ENCODE measurements at regions not wholly inside any gene's neighbourhood (a gene's known extent, or its start where the extent isn't known, plus 50 kb on each side); places are given as distances from the start of the nearest gene placed in this dataset.

DNA sequence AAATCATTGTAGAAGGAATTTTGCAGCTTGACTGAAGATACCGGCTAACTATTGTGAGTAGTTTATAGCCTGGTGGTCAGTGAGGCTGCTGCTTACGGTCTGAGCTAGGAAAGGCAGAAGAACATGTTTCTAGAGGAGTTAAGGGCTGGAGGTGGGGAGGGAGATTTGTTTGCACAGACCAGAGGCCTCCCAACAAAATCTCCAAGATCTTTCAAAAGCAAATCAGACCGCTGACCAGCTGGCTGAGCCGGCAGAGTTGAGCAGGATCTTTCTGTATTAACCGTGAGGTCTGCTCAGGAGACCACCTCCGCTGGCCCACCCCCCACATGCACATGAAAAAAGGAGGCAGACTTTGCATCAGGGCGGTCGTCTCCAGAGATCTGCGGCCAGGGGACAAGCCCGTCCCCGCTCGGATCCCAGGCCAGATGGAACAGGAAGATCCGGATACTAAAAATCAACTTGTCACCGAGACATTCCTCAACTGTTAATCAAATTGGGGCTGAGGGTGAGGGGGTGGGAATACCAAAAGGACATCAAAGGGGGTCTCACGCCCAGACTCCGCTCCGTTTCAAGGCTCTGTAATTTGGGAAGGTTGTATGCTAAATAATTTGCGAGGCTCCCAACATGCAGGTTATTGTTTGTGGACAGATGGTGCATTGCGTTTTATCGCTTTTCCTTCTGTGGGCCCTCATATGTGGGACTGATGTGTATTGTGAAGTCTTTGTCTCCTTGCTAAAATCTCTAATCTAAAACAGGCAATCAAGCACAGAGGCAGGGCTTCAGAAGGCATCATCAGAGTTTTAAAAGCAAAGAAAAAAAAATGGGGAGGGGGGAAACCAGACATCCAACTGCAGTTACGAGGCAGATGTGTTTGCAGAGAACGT, 319.0 kb downstream of the ZNF536 start:
- TF ChIP-seq, protein P1, sequence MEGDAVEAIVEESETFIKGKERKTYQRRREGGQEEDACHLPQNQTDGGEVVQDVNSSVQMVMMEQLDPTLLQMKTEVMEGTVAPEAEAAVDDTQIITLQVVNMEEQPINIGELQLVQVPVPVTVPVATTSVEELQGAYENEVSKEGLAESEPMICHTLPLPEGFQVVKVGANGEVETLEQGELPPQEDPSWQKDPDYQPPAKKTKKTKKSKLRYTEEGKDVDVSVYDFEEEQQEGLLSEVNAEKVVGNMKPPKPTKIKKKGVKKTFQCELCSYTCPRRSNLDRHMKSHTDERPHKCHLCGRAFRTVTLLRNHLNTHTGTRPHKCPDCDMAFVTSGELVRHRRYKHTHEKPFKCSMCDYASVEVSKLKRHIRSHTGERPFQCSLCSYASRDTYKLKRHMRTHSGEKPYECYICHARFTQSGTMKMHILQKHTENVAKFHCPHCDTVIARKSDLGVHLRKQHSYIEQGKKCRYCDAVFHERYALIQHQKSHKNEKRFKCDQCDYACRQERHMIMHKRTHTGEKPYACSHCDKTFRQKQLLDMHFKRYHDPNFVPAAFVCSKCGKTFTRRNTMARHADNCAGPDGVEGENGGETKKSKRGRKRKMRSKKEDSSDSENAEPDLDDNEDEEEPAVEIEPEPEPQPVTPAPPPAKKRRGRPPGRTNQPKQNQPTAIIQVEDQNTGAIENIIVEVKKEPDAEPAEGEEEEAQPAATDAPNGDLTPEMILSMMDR (conservative IDR thresholded peaks at IDR 0.05; ENCODE audit: low read depth in 2 of 2): no peak
- TF ChIP-seq EZH2phosphoT487 (IDR thresholded peaks at IDR 0.05; ENCODE audit: unreplicated experiment) (no peak), REST (IDR thresholded peaks at IDR 0.05; ENCODE audit: unreplicated experiment) (no peak)
